ENCODE measurements at regions not wholly inside any gene's neighbourhood (a gene's known extent, or its start where the extent isn't known, plus 50 kb on each side); places are given as distances from the start of the nearest gene placed in this dataset. TPM values are rescaled to one million over a fixed set of nuclear protein-coding genes. Genes with fewer than 3 reads are reported as not detected.

Small RNAs in the stretch of these regions (small RNA-seq; reads per million reads assigned to genes)
- gene RNA5SP455 (ENCODE audit: low replicate concordance): not detected

All from lung (tissue), 1 donor.